H1 (cell line): ENCODE measurements at regions not wholly inside any gene's neighbourhood (a gene's known extent, or its start where the extent isn't known, plus 50 kb on each side); places are given as distances from the start of the nearest gene placed in this dataset.

ENCODE experiments used
- GTF2F1 ChIP-seq: IDR thresholded peaks from 2 replicates; pipeline ENCODE4 v1.6.1; 2012; ENCODE audit warnings: low read depth, low read length, improper control_type of control experiment, borderline replicate concordance
- TF ChIP-seq, protein P1 (sequence below): IDR thresholded peaks from 2 replicates; pipeline ENCODE4 v1.6.1; 2011; ENCODE audit warnings: low read length, improper control_type of control experiment

DNA sequence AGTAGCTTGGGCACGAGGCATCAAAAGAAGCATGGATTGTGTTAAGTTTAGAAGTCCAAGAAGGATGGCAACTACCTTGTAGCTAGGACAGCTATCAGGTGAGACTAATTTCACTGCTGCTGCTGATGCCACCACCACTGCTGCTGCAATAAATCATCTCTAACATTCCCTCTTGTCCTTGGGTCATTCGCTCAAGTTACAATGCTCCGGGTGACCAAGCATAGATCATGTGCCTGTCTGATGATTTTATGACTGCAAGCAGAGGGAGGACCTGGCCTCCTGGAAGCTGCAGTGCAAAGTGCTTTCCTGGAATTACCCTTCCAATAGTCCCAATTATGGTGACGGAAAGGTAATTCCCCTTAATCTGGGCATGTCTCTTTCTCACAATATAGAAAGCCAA lies 334.4 kb downstream of the PRELID2 start (continued):
- TF ChIP-seq, protein P1, sequence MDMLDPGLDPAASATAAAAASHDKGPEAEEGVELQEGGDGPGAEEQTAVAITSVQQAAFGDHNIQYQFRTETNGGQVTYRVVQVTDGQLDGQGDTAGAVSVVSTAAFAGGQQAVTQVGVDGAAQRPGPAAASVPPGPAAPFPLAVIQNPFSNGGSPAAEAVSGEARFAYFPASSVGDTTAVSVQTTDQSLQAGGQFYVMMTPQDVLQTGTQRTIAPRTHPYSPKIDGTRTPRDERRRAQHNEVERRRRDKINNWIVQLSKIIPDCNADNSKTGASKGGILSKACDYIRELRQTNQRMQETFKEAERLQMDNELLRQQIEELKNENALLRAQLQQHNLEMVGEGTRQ, result no peak
- TF ChIP-seq GTF2F1, result no peak
- TF ChIP-seq, all 59 proteins: peak for 0
